Transverse colon (tissue), 3 donors: ENCODE measurements at regions not wholly inside any gene's neighbourhood (a gene's known extent, or its start where the extent isn't known, plus 50 kb on each side); places are given as distances from the start of the nearest gene placed in this dataset.

Experiments
- CTCF ChIP-seq, 5 experiments: fragments of 200-600 bp in 3 of 5; fragments of 450-650 bp in 2 of 5; sonication (generic) in 3 of 5; IDR thresholded peaks; 1 replicate in 2 of 5; 2 replicates in 3 of 5; pipeline ENCODE4 v1.5.1; 2016 to 2017; ENCODE audit warnings: antibody characterized with exemption in 5 of 5, inconsistent platforms in 3 of 5, mild to moderate bottlenecking in 2 of 5, moderate library complexity in 1 of 5
- POLR2A ChIP-seq: fragments of 450-650 bp; IDR thresholded peaks from one replicate; pipeline ENCODE4 v1.6.1; 2016; ENCODE audit warnings: antibody characterized with exemption, mild to moderate bottlenecking, moderate library complexity

- TF ChIP-seq POLR2A (no peak), CTCF (IDR thresholded peaks at IDR 0.05) (no peak)
Measured at GRCh38 chr14:51539571-51540037, 112.1 kb upstream of the FRMD6 start.
